ENCODE measurements at regions not wholly inside any gene's neighbourhood (a gene's known extent, or its start where the extent isn't known, plus 50 kb on each side); places are given as distances from the start of the nearest gene placed in this dataset.

- H3K4me3 ChIP-seq (ENCODE audit: low read length), result no peak overlapping the region
- H3K4me2 ChIP-seq (ENCODE audit: low read length), result no peak overlapping the region
- H3K9me3 ChIP-seq (ENCODE audit: low read length), result no peaks in the 10 kb centered on the region
- H3K79me2 ChIP-seq (replicated peaks; ENCODE audit: insufficient read depth, low read length), result no peaks in the 10 kb centered on the region
- H3K9ac ChIP-seq (ENCODE audit: low read length), result no peak overlapping the region
- no peak overlapping the region for H3K27ac ChIP-seq (ENCODE audit: low read length)
- H4K20me1 ChIP-seq (ENCODE audit: insufficient read depth), result no peaks in the 10 kb centered on the region
- H3K36me3 ChIP-seq (ENCODE audit: insufficient read depth, low read length), result no peaks in the 10 kb centered on the region
- no peaks in the 10 kb centered on the region for H3K27me3 ChIP-seq (ENCODE audit: insufficient read depth, low read depth, low read length)
- no peak overlapping the region for H2AFZ ChIP-seq (ENCODE audit: low read depth, low read length)
- H3F3A ChIP-seq (ENCODE audit: insufficient read depth, low read length, poor library complexity, severe bottlenecking), result no peaks in the 10 kb centered on the region
- no peak for TF ChIP-seq POLR2AphosphoS5 (IDR thresholded peaks at IDR 0.05)
- H3K9me2 ChIP-seq (ENCODE audit: insufficient read depth, low read length), result no peaks in the 10 kb centered on the region
Observed at GRCh38 chr6:140768133-140768532, 1364.6 kb upstream of the GJE1 start.

GRCh38 chr6:140766999-140767398 lies 1365.7 kb upstream of the GJE1 start:
- no peaks in the 10 kb centered on the region for H4K20me1 ChIP-seq (ENCODE audit: insufficient read depth)
- no peak overlapping the region for H3K4me3 ChIP-seq (ENCODE audit: low read length)
- no peaks in the 10 kb centered on the region for H3K27me3 ChIP-seq (ENCODE audit: insufficient read depth, low read depth, low read length)
- H3F3A ChIP-seq (ENCODE audit: insufficient read depth, low read length, poor library complexity, severe bottlenecking), result no peaks in the 10 kb centered on the region
- H3K36me3 ChIP-seq (ENCODE audit: insufficient read depth, low read length), result no peaks in the 10 kb centered on the region
- H3K9ac ChIP-seq (ENCODE audit: low read length), result no peak overlapping the region
- H3K79me2 ChIP-seq (replicated peaks; ENCODE audit: insufficient read depth, low read length), result no peaks in the 10 kb centered on the region
- H3K27ac ChIP-seq (ENCODE audit: low read length), result no peak overlapping the region
- no peaks in the 10 kb centered on the region for H3K9me2 ChIP-seq (ENCODE audit: insufficient read depth, low read length)
- TF ChIP-seq TAF1 (IDR thresholded peaks at IDR 0.05; ENCODE audit: low read depth) (no peak), CTCF (IDR thresholded peaks at IDR 0.05; ENCODE audit: poor library complexity, severe bottlenecking) (no peak), EZH2 (IDR thresholded peaks at IDR 0.05; ENCODE audit: borderline replicate concordance, insufficient read depth, low read length, poor library complexity, severe bottlenecking) (no peak), REST (IDR thresholded peaks at IDR 0.05; ENCODE audit: borderline replicate concordance) (no peak), EP300 (conservative IDR thresholded peaks at IDR 0.05; ENCODE audit: poor library complexity, severe bottlenecking) (no peak), SMC3 (conservative IDR thresholded peaks at IDR 0.05; ENCODE audit: poor library complexity) (no peak), POLR2AphosphoS5 (IDR thresholded peaks at IDR 0.05) (no peak), RAD21 (conservative IDR thresholded peaks at IDR 0.05) (no peak)
- H3K4me2 ChIP-seq (ENCODE audit: low read length), result no peak overlapping the region
- no peak overlapping the region for H2AFZ ChIP-seq (ENCODE audit: low read depth, low read length)
- no peaks in the 10 kb centered on the region for H3K9me3 ChIP-seq (ENCODE audit: low read length)

- Histone ChIP-seq H3F3A (ENCODE audit: insufficient read depth, low read length, poor library complexity, severe bottlenecking) (no peaks in the 10 kb centered on the region), H4K20me1 (ENCODE audit: insufficient read depth) (no peaks in the 10 kb centered on the region), H3K9me2 (ENCODE audit: insufficient read depth, low read length) (no peaks in the 10 kb centered on the region), H3K4me3 (ENCODE audit: low read length) (no peak overlapping the region), H3K79me2 (replicated peaks; ENCODE audit: insufficient read depth, low read length) (no peaks in the 10 kb centered on the region), H3K27me3 (ENCODE audit: insufficient read depth, low read depth, low read length) (no peaks in the 10 kb centered on the region), H3K36me3 (ENCODE audit: insufficient read depth, low read length) (no peaks in the 10 kb centered on the region), H3K27ac (ENCODE audit: low read length) (no peak overlapping the region), H3K9me3 (ENCODE audit: low read length) (no peaks in the 10 kb centered on the region), H3K9ac (ENCODE audit: low read length) (no peak overlapping the region), H2AFZ (ENCODE audit: low read depth, low read length) (no peak overlapping the region), H3K4me2 (ENCODE audit: low read length) (no peak overlapping the region)
- no peak for TF ChIP-seq MXI1 (conservative IDR thresholded peaks at IDR 0.05; ENCODE audit: poor library complexity, severe bottlenecking)
- TF ChIP-seq RAD21 (conservative IDR thresholded peaks at IDR 0.05), result no peak
- TF ChIP-seq REST (IDR thresholded peaks at IDR 0.05; ENCODE audit: borderline replicate concordance), result no peak
- TF ChIP-seq EZH2 (IDR thresholded peaks at IDR 0.05; ENCODE audit: borderline replicate concordance, insufficient read depth, low read length, poor library complexity, severe bottlenecking), result no peak
- TF ChIP-seq EP300 (conservative IDR thresholded peaks at IDR 0.05; ENCODE audit: poor library complexity, severe bottlenecking), result no peak
- no peak for TF ChIP-seq CTCF (IDR thresholded peaks at IDR 0.05; ENCODE audit: poor library complexity, severe bottlenecking)
- TF ChIP-seq SMC3 (conservative IDR thresholded peaks at IDR 0.05; ENCODE audit: poor library complexity), result no peak
- TF ChIP-seq TAF1 (IDR thresholded peaks at IDR 0.05; ENCODE audit: low read depth), result no peak
- TF ChIP-seq POLR2AphosphoS5 (IDR thresholded peaks at IDR 0.05), result no peak
Observed at GRCh38 chr6:140758169-140758877, 1374.4 kb upstream of the GJE1 start.

All from neural cell (in vitro differentiated cells).